Uterus (tissue), 2 donors: ENCODE measurements at regions not wholly inside any gene's neighbourhood (a gene's known extent, or its start where the extent isn't known, plus 50 kb on each side); places are given as distances from the start of the nearest gene placed in this dataset.

Experiments used
- CTCF ChIP-seq, 4 experiments: fragments of 200-600 bp in 2 of 4; fragments of 450-650 bp in 2 of 4; sonication (generic) in 2 of 4; IDR thresholded peaks; one replicate each; pipeline ENCODE4 v1.5.1; 2016 to 2019; ENCODE audit warnings: antibody characterized with exemption in 4 of 4, mild to moderate bottlenecking in 2 of 4, moderate library complexity in 1 of 4
- POLR2A ChIP-seq, 2 donors: fragments of 450-650 bp; IDR thresholded peaks; one replicate each; pipeline ENCODE4 v1.6.1; 2016; ENCODE audit warnings: antibody characterized with exemption in 2 of 2, mild to moderate bottlenecking in 1 of 2, moderate library complexity in 1 of 2

DNA sequence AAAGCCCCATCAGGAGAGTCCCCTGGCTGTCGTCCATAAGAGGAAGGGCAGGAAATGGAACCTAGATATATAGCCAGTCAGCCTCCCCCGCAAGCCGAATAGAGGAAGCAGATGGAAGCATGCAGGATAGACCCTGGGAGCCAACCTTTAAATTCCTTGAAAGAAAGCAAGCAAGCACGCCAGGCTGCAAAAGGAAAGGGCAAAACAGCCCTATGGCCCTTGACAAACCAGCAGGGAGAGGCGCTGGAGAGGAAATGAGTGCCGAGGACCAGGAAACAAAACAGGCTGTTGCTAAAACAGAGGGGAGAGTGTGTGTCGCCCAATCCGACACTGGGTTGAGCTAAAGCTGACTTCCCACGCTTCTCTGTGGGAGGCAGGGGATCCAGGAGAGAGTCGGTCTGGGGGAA lies 203.5 kb upstream of the MTNR1B start:
- no peak for TF ChIP-seq POLR2A (IDR thresholded peaks at IDR 0.05)
- no peak for TF ChIP-seq CTCF (IDR thresholded peaks at IDR 0.05)
